ENCODE measurements at regions not wholly inside any gene's neighbourhood (a gene's known extent, or its start where the extent isn't known, plus 50 kb on each side); places are given as distances from the start of the nearest gene placed in this dataset.

DNA sequence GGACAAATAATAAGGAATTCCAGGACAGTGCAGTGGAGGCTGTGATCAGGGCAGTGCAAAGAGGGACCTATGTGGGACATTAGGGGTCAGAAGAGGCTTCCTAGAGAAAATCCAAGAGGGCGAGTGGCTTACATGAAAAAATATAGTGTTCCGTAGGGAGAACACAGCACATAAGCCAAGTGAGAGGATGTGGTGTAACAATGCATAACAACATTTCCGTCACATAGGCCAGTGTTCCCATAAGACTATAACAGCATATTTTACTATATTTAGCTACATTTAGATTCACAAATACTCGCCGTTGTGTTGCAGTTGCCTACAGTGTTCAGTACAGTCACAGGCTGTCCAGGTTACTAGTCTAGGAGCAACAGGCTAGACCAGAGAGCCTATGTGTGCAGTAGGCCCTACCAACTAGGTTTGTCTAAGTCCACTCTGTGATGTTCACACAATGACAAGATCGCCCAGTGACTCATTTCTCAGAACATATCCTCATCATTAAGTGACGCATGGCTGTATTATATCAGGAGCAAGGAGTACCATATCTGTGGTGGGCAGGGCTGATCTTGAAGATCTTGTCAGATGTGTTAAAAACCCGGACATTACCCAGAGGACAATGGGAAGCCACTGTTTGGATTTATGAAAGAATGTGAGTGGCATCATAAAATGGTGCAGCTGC is 74.0 kb upstream of the TBL1X start:
- TF ChIP-seq, protein P1, sequence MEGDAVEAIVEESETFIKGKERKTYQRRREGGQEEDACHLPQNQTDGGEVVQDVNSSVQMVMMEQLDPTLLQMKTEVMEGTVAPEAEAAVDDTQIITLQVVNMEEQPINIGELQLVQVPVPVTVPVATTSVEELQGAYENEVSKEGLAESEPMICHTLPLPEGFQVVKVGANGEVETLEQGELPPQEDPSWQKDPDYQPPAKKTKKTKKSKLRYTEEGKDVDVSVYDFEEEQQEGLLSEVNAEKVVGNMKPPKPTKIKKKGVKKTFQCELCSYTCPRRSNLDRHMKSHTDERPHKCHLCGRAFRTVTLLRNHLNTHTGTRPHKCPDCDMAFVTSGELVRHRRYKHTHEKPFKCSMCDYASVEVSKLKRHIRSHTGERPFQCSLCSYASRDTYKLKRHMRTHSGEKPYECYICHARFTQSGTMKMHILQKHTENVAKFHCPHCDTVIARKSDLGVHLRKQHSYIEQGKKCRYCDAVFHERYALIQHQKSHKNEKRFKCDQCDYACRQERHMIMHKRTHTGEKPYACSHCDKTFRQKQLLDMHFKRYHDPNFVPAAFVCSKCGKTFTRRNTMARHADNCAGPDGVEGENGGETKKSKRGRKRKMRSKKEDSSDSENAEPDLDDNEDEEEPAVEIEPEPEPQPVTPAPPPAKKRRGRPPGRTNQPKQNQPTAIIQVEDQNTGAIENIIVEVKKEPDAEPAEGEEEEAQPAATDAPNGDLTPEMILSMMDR (IDR thresholded peaks at IDR 0.05; ENCODE audit: control insufficient read depth, insufficient read depth, low read depth, low read length, missing control alignments): no peak
- DNase-seq (ENCODE audit: low read depth): no peak

DNA sequence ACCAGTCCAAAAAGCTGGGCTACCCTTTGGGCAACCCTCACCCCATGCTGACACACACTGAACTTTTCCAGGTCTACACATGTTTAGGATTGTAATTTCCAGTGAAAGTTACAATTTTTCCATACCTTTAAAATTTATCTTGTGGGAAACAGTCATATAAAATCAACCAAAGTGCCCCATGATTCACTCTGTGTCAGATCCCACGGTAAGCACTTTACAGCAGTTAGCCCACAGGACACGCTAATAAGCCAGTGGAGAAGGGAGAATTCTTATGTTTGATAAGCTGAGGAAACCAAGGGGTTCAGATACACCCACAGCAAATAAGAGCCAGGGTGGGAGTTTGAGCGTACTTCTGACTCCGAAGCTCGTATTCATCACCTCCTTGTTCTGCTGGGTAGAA is 72.4 kb upstream of the TBL1X start:
- no peak overlapping the region for H3K4me3 ChIP-seq (ENCODE audit: control insufficient read depth, low read depth, low read length)
- no peak for DNase-seq (ENCODE audit: low read depth)
- TF ChIP-seq, protein P1 (IDR thresholded peaks at IDR 0.05; ENCODE audit: control insufficient read depth, insufficient read depth, low read depth, low read length, missing control alignments): no peak

More for the DNA sequence above, 74.0 kb upstream of the TBL1X start:
- H3K4me3 ChIP-seq (ENCODE audit: control insufficient read depth, low read depth, low read length): no peak overlapping the region

DNA sequence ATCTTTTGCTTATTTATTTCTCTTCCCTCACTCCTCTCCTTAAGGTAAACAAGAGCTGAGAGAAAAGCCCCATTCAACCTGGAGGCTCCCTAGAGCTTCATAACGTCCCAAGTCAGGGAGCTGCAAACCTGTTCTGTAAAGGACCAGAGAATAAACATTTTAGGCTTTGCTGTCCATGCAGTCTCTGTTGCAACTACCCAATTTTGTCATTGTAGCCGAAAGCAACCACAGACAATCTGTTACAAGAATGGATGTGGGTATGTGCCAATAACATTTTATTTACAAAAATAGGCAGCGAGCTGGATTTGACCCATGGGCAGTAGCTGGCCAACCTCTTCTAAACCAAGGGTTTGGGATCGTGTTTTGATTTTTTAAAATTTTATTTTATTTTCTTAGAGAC is 71.3 kb upstream of the TBL1X start:
- TF ChIP-seq, protein P1 (IDR thresholded peaks at IDR 0.05; ENCODE audit: control insufficient read depth, insufficient read depth, low read depth, low read length, missing control alignments): no peak
- no peak overlapping the region for H3K4me3 ChIP-seq (ENCODE audit: control insufficient read depth, low read depth, low read length)
- no peak for DNase-seq (ENCODE audit: low read depth)

DNA sequence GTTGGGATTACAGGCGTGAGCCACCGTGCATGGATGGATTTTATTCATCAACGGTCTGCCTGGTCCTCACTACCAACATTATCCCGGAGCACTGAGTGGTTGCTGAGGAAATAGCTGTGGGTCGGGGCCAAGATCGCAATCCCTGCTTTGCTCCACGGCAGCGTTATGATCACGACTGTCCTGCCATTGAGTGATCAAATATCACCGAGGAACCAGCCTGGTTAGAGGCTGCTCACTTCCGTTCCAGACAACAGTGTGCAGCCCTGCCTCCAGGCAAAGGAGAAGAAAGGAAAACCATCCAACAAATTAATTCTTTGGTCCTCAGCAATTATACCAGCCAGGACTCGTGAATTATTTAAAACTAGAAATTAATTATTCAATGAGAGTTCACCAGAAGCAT is 70.6 kb upstream of the TBL1X start:
- no peak for DNase-seq (ENCODE audit: low read depth)
- H3K4me3 ChIP-seq (ENCODE audit: control insufficient read depth, low read depth, low read length): no peak overlapping the region
- TF ChIP-seq, protein P1 (IDR thresholded peaks at IDR 0.05; ENCODE audit: control insufficient read depth, insufficient read depth, low read depth, low read length, missing control alignments): no peak

DNA sequence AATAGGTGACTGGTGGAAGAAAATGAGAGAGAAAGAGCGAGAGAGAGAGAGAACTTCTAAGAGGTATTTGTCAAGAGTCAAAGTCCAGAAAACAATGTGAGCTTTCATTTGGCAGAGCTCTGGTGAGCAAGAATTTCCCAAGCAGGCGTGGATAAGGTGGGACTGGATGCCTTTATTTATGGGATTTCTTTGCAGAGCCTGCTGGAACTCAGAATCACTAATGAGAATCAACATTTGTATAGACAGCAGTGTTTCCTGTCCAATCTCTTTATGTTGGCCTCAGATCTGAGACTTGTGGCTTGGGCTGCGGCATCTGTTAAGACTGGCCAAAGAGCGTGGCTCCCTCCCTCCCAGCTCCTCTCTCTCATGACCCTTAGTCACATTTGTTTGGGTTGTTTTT is 67.9 kb upstream of the TBL1X start:
- TF ChIP-seq, protein P1 (IDR thresholded peaks at IDR 0.05; ENCODE audit: control insufficient read depth, insufficient read depth, low read depth, low read length, missing control alignments): no peak
- no peak overlapping the region for H3K4me3 ChIP-seq (ENCODE audit: control insufficient read depth, low read depth, low read length)
- DNase-seq (ENCODE audit: low read depth): no peak

DNA sequence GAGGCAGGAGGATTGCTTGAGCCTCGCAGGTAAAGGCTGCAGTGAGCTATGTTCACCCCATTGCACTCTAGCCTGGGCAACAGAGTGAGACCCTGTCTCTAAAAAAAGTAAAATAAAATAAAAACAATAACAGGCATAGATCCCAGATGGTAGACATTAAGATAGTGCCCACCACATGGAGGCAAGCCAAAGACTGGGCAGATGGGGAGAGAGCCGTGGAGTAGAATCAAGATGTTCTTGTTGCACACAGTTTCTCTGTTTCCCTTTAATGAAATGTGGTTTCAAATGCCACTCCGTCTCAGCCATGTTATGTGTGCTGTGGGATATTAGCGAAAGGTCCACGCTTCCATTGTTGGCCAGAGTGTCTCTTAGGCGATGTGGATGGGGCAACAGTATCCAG is 63.8 kb upstream of the TBL1X start:
- DNase-seq (ENCODE audit: low read depth): no peak
- TF ChIP-seq, protein P1 (IDR thresholded peaks at IDR 0.05; ENCODE audit: control insufficient read depth, insufficient read depth, low read depth, low read length, missing control alignments): no peak

More for the DNA sequence above, 63.8 kb upstream of the TBL1X start:
- H3K4me3 ChIP-seq (ENCODE audit: control insufficient read depth, low read depth, low read length): no peak overlapping the region

Measured in AG09309 (cell line).